IMR-90 (cell line): ENCODE measurements at regions not wholly inside any gene's neighbourhood (a gene's known extent, or its start where the extent isn't known, plus 50 kb on each side); places are given as distances from the start of the nearest gene placed in this dataset.

Experiments
- ATAC-seq: fragments of 200-7000 bp; cut with Tn5 transposase; 2 replicates; pipeline ENCODE4 v1.9.1; 2020; ENCODE audit warnings: low read depth, mild to moderate bottlenecking, moderate library complexity
- BruUV-seq: library from RNA; stranded (reverse); fragments of 400-500 nt; replicated peaks from 2 replicates; lab custom pipeline; 2021; lab: Mats Ljungman, UMichigan
- CTCF ChIA-PET: fragments of 300-600 bp; formaldehyde crosslinking; extraction: SDS; loops from one replicate; lab custom pipeline; 2021; ENCODE audit warnings: antibody characterized with exemption; lab: Yijun Ruan, JAX
- POLR2A ChIA-PET: fragments of 300-600 bp; sonication (Branson Sonifier 250); formaldehyde crosslinking; loops from one replicate; lab custom pipeline; 2022; ENCODE audit warnings: antibody characterized with exemption; ENCODE audit not compliant: unreplicated experiment; lab: Charles Lee
- DNase-seq: peaks from one replicate; pipeline ENCODE4 v3.0.0; 2013
- H2AFZ ChIP-seq: replicated peaks from 2 replicates; pipeline ENCODE3; 2013; ENCODE audit warnings: low read length, mild to moderate bottlenecking; ENCODE audit not compliant: poor library complexity
- H2AK5ac ChIP-seq: 2 replicates; pipeline ENCODE4 v1.6.1; 2013; ENCODE audit warnings: low read depth, low read length, inconsistent platforms
- H2AK9ac ChIP-seq: replicated peaks from 2 replicates; pipeline ENCODE3; 2013; ENCODE audit warnings: mild to moderate bottlenecking, low read depth, low read length, moderate library complexity; ENCODE audit not compliant: poor library complexity
- H2BK120ac ChIP-seq: 2 replicates; pipeline ENCODE4 v1.6.1; 2013; ENCODE audit warnings: low read depth, low read length, inconsistent platforms
- H2BK15ac ChIP-seq: 3 replicates; pipeline ENCODE4 v1.6.1; 2013; ENCODE audit warnings: low read depth, low read length, inconsistent platforms
- H2BK20ac ChIP-seq: 2 replicates; pipeline ENCODE4 v1.6.1; 2013; ENCODE audit warnings: low read depth, mild to moderate bottlenecking, inconsistent platforms, low read length, moderate library complexity
- H2BK5ac ChIP-seq: 2 replicates; pipeline ENCODE4 v1.6.1; 2013; ENCODE audit warnings: mild to moderate bottlenecking, low read depth, low read length, inconsistent platforms; ENCODE audit not compliant: poor library complexity, severe bottlenecking
- H3K14ac ChIP-seq: replicated peaks from 2 replicates; pipeline ENCODE4 v1.6.1; 2013; ENCODE audit warnings: low read depth, low read length, inconsistent platforms
- H3K18ac ChIP-seq: 2 replicates; pipeline ENCODE4 v1.6.1; 2013; ENCODE audit warnings: low read depth, low read length, control low read depth
- H3K23ac ChIP-seq: 2 replicates; pipeline ENCODE4 v1.6.1; 2013; ENCODE audit warnings: low read depth, low read length, inconsistent platforms
- H3K27ac ChIP-seq: 2 replicates; pipeline ENCODE4 v1.5.1; 2013; ENCODE audit warnings: mild to moderate bottlenecking, control low read depth, low read length; ENCODE audit not compliant: insufficient read depth
- H3K27me3 ChIP-seq: 2 replicates; pipeline ENCODE4 v1.6.1; 2013; ENCODE audit warnings: low read length; ENCODE audit not compliant: control insufficient read depth, insufficient read depth
- H3K36me3 ChIP-seq: 2 replicates; pipeline ENCODE4 v1.6.1; 2013; ENCODE audit warnings: low read length, mixed read lengths; ENCODE audit not compliant: control insufficient read depth, insufficient read depth
- H3K4ac ChIP-seq: 2 replicates; pipeline ENCODE4 v1.6.1; 2013; ENCODE audit warnings: low read depth, low read length, inconsistent platforms
- H3K4me1 ChIP-seq: 2 replicates; pipeline ENCODE4 v1.6.1; 2013; ENCODE audit warnings: low read length, mixed read lengths; ENCODE audit not compliant: control insufficient read depth, insufficient read depth
- H3K4me2 ChIP-seq: 2 replicates; pipeline ENCODE4 v1.6.1; 2013; ENCODE audit warnings: low read depth, mild to moderate bottlenecking, control low read depth, low read length, moderate library complexity
- H3K4me3 ChIP-seq: 2 replicates; pipeline ENCODE4 v1.5.1; 2013; ENCODE audit warnings: low read depth, mild to moderate bottlenecking, control low read depth, low read length, moderate library complexity; ENCODE audit not compliant: insufficient read depth
- H3K56ac ChIP-seq: 2 replicates; pipeline ENCODE4 v1.6.1; 2013; ENCODE audit warnings: low read length, inconsistent platforms; ENCODE audit not compliant: insufficient read depth; ENCODE audit errors: extremely low read depth
- H3K79me1 ChIP-seq, 2 experiments: 2 replicates each; pipeline ENCODE4 v1.6.1; 2013; ENCODE audit warnings: low read length in 2 of 2, inconsistent platforms in 1 of 2, low read depth in 1 of 2
- H3K9ac ChIP-seq: 2 replicates; pipeline ENCODE4 v1.6.1; 2013; ENCODE audit warnings: low read depth, low read length, control low read depth
- H3K9me1 ChIP-seq: 2 replicates; pipeline ENCODE4 v1.6.1; 2013; ENCODE audit warnings: low read length, inconsistent platforms; ENCODE audit not compliant: insufficient read depth
- H3K9me3 ChIP-seq: 2 replicates; pipeline ENCODE4 v1.6.1; 2013; ENCODE audit warnings: low read length; ENCODE audit not compliant: control insufficient read depth, insufficient read depth
- H4K20me1 ChIP-seq: 2 replicates; pipeline ENCODE4 v1.6.1; 2013; ENCODE audit warnings: low read length, inconsistent platforms; ENCODE audit not compliant: insufficient read depth
- H4K5ac ChIP-seq: 2 replicates; pipeline ENCODE4 v1.6.1; 2013; ENCODE audit warnings: mild to moderate bottlenecking, low read depth, low read length, control low read depth
- H4K8ac ChIP-seq, 2 experiments: 2 replicates each; pipeline ENCODE4 v1.6.1; 2013; ENCODE audit warnings: low read depth in 2 of 2, low read length in 2 of 2, control low read depth in 1 of 2, inconsistent platforms in 1 of 2
- H4K91ac ChIP-seq: 2 replicates; pipeline ENCODE4 v1.6.1; 2013; ENCODE audit warnings: low read depth, low read length, inconsistent platforms; ENCODE audit not compliant: insufficient read depth
- BHLHE40 ChIP-seq: fragments of 150-350 bp; IDR thresholded peaks from 2 replicates; pipeline ENCODE4 v1.6.1; 2016; ENCODE audit warnings: mild to moderate bottlenecking, low read depth, low read length
- CEBPB ChIP-seq: IDR thresholded peaks from 2 replicates; pipeline ENCODE4 v1.6.1; 2012; ENCODE audit warnings: low read depth, low read length, improper control_type of control experiment
- CHD1 ChIP-seq: IDR thresholded peaks from 2 replicates; pipeline ENCODE4 v1.6.1; 2012; ENCODE audit warnings: low read depth, low read length, improper control_type of control experiment
- FOS ChIP-seq: fragments of 150-350 bp; IDR thresholded peaks from 2 replicates; pipeline ENCODE4 v1.6.1; 2016; ENCODE audit warnings: low read depth, low read length
- NFE2L2 ChIP-seq: fragments of 150-350 bp; IDR thresholded peaks from 2 replicates; pipeline ENCODE4 v1.6.1; 2016; ENCODE audit warnings: low read depth, mild to moderate bottlenecking, low read length
- RAD21 ChIP-seq: IDR thresholded peaks from 2 replicates; pipeline ENCODE4 v1.6.1; 2012; ENCODE audit warnings: low read length, improper control_type of control experiment
- RCOR1 ChIP-seq: IDR thresholded peaks from 2 replicates; pipeline ENCODE4 v1.6.1; 2012; ENCODE audit warnings: mild to moderate bottlenecking, low read length, improper control_type of control experiment; ENCODE audit not compliant: insufficient replicate concordance
- dilution Hi-C: fragments of 300-500 bp; cut with HindIII; formaldehyde crosslinking; loops from one replicate; pipeline ENCODE4 v1.14.3; 2018; ENCODE audit warnings: low sequenced_read_pairs; ENCODE audit not compliant: unreplicated experiment
- in situ Hi-C: fragments of 300-500 bp; cut with MboI; formaldehyde crosslinking; loops from 3 replicates; pipeline ENCODE4 v1.14.3; 2019; ENCODE audit warnings: low sequenced_read_pairs, inconsistent platforms, mixed read lengths
- intact Hi-C: fragments of 100-400 bp; cut with micrococcal nuclease; formaldehyde crosslinking; loops from 2 replicates; pipeline ENCODE4 v1.10.0; 2022
- TF ChIP-seq, protein P1 (sequence below): fragments of 150-350 bp; IDR thresholded peaks from 2 replicates; pipeline ENCODE4 v1.6.1; 2016; ENCODE audit warnings: low read depth, mild to moderate bottlenecking, low read length, moderate library complexity, borderline replicate concordance

DNA sequence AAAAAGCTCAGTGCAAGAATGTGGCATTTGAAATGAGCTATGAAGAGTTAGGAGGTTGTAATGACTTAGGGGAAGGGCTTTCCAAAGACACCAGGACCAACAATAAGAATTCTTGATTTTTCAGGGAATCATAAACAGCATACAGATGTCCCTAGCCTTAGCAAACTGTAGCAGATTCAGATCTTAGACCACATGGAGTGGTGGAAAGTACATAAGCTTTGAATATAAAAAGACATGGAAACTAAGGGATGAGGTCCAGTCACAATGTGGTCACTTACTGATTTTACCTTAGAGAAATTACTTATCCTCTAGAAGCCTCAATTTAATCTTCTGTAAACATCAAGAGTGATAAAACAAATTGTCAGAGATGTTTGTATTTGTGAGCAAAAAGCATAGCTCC is 186.6 kb downstream of the DUSP6 start:
- no peak overlapping the region for H3K4me3 ChIP-seq
- H3K9me1 ChIP-seq: no peaks in the 10 kb centered on the region; the same call in 1 of the 2 replicates
- no peaks in the 10 kb centered on the region for H3K79me1 ChIP-seq
- peaks cover 6% of the 10 kb centered on the region for H3K4me1 ChIP-seq
- no peak overlapping the region for H2AK9ac ChIP-seq
- no peak for TF ChIP-seq CEBPB
- no peak for TF ChIP-seq CHD1
- TF ChIP-seq RCOR1: no peak
- TF ChIP-seq, protein P1, sequence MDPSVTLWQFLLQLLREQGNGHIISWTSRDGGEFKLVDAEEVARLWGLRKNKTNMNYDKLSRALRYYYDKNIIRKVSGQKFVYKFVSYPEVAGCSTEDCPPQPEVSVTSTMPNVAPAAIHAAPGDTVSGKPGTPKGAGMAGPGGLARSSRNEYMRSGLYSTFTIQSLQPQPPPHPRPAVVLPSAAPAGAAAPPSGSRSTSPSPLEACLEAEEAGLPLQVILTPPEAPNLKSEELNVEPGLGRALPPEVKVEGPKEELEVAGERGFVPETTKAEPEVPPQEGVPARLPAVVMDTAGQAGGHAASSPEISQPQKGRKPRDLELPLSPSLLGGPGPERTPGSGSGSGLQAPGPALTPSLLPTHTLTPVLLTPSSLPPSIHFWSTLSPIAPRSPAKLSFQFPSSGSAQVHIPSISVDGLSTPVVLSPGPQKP: no peak
- no peak for TF ChIP-seq FOS
- no peak for TF ChIP-seq NFE2L2
- no peak for TF ChIP-seq RAD21
- TF ChIP-seq BHLHE40: no peak
- in situ Hi-C loops (no loop called here), intact Hi-C loops (no loop called here), dilution Hi-C loops (no loop called here)
- H2BK5ac ChIP-seq: no peak overlapping the region
- H3K36me3 ChIP-seq: no peaks in the 10 kb centered on the region
- H3K4ac ChIP-seq: no peak overlapping the region
- no peak overlapping the region; the same call in 1 of the 2 replicates for H4K5ac ChIP-seq
- no peak overlapping the region for H3K9ac ChIP-seq
- no peaks in the 10 kb centered on the region for H3K27me3 ChIP-seq
- no peak overlapping the region for H3K27ac ChIP-seq
- POLR2A ChIA-PET: no interaction called here
- no peak overlapping the region for H3K56ac ChIP-seq
- H3K23ac ChIP-seq: no peak overlapping the region
- no peak overlapping the region for H4K8ac ChIP-seq
- no peak overlapping the region for H2AK5ac ChIP-seq
- no peak overlapping the region for H3K18ac ChIP-seq
- H4K91ac ChIP-seq: no peak overlapping the region
- no peak for ATAC-seq
- no peak overlapping the region for H2AFZ ChIP-seq
- no peaks in the 10 kb centered on the region for H3K9me3 ChIP-seq
- CTCF ChIA-PET: interaction anchor here (1.8 kb wide), 1 partner anchor 15 kb away, joined by 4 read pairs; no protein-coding TSS in a partner anchor
- H2BK20ac ChIP-seq: no peak overlapping the region
- no peak overlapping the region for H2BK120ac ChIP-seq
- no peak overlapping the region for H3K4me2 ChIP-seq
- no TSS peak for BruUV-seq
- DNase-seq: no peak
- no peak overlapping the region for H3K14ac ChIP-seq
- no peaks in the 10 kb centered on the region for H4K20me1 ChIP-seq
- H2BK15ac ChIP-seq: peak overlapping the region; percentile 76; the same call in 1 of the 3 replicates
